SH-SY5Y (cell line): ENCODE measurements at regions not wholly inside any gene's neighbourhood (a gene's known extent, or its start where the extent isn't known, plus 50 kb on each side); places are given as distances from the start of the nearest gene placed in this dataset.

ENCODE experiments used
- GATA2 ChIP-seq: IDR thresholded peaks from 2 replicates; pipeline ENCODE4 v1.6.1; 2011; ENCODE audit warnings: mild to moderate bottlenecking, low read depth, low read length
- GATA3 ChIP-seq: IDR thresholded peaks from 2 replicates; pipeline ENCODE4 v1.6.1; 2011; ENCODE audit warnings: low read depth, mild to moderate bottlenecking, low read length, moderate library complexity

- TF ChIP-seq GATA2 = no peak
- no peak for TF ChIP-seq GATA3
Observed at GRCh38 chr2:158021226-158021625, 80.5 kb upstream of the UPP2 start.
